ENCODE measurements at regions not wholly inside any gene's neighbourhood (a gene's known extent, or its start where the extent isn't known, plus 50 kb on each side); places are given as distances from the start of the nearest gene placed in this dataset.

GRCh38 chr6:133756078-133756695, 132.7 kb upstream of the TCF21 start:
- POLR2A ChIA-PET, result no interaction called here

GRCh38 chr6:133757335-133757734, 131.6 kb upstream of the TCF21 start:
- no peaks in the 10 kb centered on the region for H4K20me1 ChIP-seq (replicated peaks; ENCODE audit: control insufficient read depth, insufficient read depth, low read length)
- ChIA-PET POLR2A (interaction anchor here (0.7 kb wide), 1 partner anchor 60 kb away, joined by 3 read pairs; no protein-coding TSS in a partner anchor), CTCF (ENCODE audit: low intra/inter-chr PET ratio) (no interaction called here)
- no peaks in the 10 kb centered on the region for H3K4me1 ChIP-seq (replicated peaks in 1 of 2; ENCODE audit: control insufficient read depth in 2 of 2, insufficient read depth in 2 of 2, low read length in 2 of 2)
- H3K36me3 ChIP-seq (ENCODE audit: control insufficient read depth, insufficient read depth, low read length), result no peaks in the 10 kb centered on the region
- WGBS (ENCODE audit: insufficient coverage, low coverage, missing lambda C conversion rate), result 0% methylated on average over 2 of the region's 2 CpGs
- H3K4me3 ChIP-seq, result no peak overlapping the region
- H3K9me1 ChIP-seq (ENCODE audit: control insufficient read depth, insufficient read depth, low read length), result no peaks in the 10 kb centered on the region
- no peak overlapping the region for H3K4me2 ChIP-seq (ENCODE audit: insufficient read depth, low read length)
- FAIRE-seq, result no peak
- H3K9me3 ChIP-seq (replicated peaks; ENCODE audit: control insufficient read depth, insufficient read depth, low read depth, low read length), result no peaks in the 10 kb centered on the region; the same call in 1 of the 2 replicates
- in situ Hi-C loops (cut with MboI), result no loop called here
- H3K79me2 ChIP-seq (ENCODE audit: control insufficient read depth, insufficient read depth, low read length), result no peaks in the 10 kb centered on the region
- H3K27me3 ChIP-seq (ENCODE audit: control insufficient read depth in 2 of 2, insufficient read depth in 2 of 2, low read length in 2 of 2), result peaks cover 0 to 2% of the 10 kb centered on the region in 2 experiments; a peak in 1 of 5 replicates
- no TSS peak for BruUV-seq (replicated peaks)
- intact Hi-C loops (cut with micrococcal nuclease), result no loop called here
- H3K9ac ChIP-seq (ENCODE audit: insufficient read depth in 1 of 2, low read depth in 2 of 2, low read length in 2 of 2), result no peak overlapping the region
- H3K27ac ChIP-seq (ENCODE audit: extremely low read depth, low read depth, low read length), result no peak overlapping the region
- DNase-seq (ENCODE audit: extremely low read depth in 1 of 4, low spot score in 3 of 4), result no peak
- H2AFZ ChIP-seq (ENCODE audit: low read depth, low read length), result no peak overlapping the region
- no peak for ATAC-seq
- TF ChIP-seq BMI1 (IDR thresholded peaks at IDR 0.05; ENCODE audit: low read length) (no peak), EHMT2 (IDR thresholded peaks at IDR 0.05) (no peak), STAG1 (CRISPR knock-in tag; IDR thresholded peaks at IDR 0.05; ENCODE audit: borderline replicate concordance) (no peak), SAP30 (IDR thresholded peaks at IDR 0.05; ENCODE audit: borderline replicate concordance, insufficient read depth, low read depth, low read length, poor library complexity, severe bottlenecking) (no peak), ZEB2 (IDR thresholded peaks at IDR 0.05) (no peak), SIX5 (IDR thresholded peaks at IDR 0.05; ENCODE audit: borderline replicate concordance in 1 of 2, insufficient read depth in 1 of 2, low read depth in 1 of 2, low read length in 2 of 2) (no peak), ZNF354B (CRISPR knock-in tag; IDR thresholded peaks at IDR 0.05) (no peak), KHSRP (IDR thresholded peaks at IDR 0.05) (no peak), BRF1 (IDR thresholded peaks at IDR 0.05; ENCODE audit: borderline replicate concordance, extremely low read depth, insufficient read length) (no peak)
- TF ChIP-seq, protein P1, sequence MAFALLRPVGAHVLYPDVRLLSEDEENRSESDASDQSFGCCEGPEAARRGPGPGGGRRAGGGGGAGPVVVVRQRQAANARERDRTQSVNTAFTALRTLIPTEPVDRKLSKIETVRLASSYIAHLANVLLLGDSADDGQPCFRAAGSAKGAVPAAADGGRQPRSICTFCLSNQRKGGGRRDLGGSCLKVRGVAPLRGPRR (CRISPR knock-in tag; IDR thresholded peaks at IDR 0.05), result no peak
- TF ChIP-seq, protein P2, sequence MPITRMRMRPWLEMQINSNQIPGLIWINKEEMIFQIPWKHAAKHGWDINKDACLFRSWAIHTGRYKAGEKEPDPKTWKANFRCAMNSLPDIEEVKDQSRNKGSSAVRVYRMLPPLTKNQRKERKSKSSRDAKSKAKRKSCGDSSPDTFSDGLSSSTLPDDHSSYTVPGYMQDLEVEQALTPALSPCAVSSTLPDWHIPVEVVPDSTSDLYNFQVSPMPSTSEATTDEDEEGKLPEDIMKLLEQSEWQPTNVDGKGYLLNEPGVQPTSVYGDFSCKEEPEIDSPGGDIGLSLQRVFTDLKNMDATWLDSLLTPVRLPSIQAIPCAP (CRISPR knock-in tag; IDR thresholded peaks at IDR 0.05; ENCODE audit: borderline replicate concordance), result no peak

More at GRCh38 chr6:133756078-133756695, 132.7 kb upstream of the TCF21 start:
- H3K27ac ChIP-seq (ENCODE audit: extremely low read depth, low read depth, low read length), result no peak overlapping the region
- CTCF ChIA-PET (ENCODE audit: low intra/inter-chr PET ratio), result no interaction called here
- in situ Hi-C loops (cut with MboI), result no loop called here
- WGBS (ENCODE audit: insufficient coverage, low coverage, missing lambda C conversion rate), result 0% methylated on average over 3 of the region's 3 CpGs
- DNase-seq (ENCODE audit: extremely low read depth in 1 of 4, low spot score in 3 of 4) (no peak), FAIRE-seq (no peak), ATAC-seq (no peak)
- H2AFZ ChIP-seq (ENCODE audit: low read depth, low read length), result no peak overlapping the region
- no peaks in the 10 kb centered on the region; the same call in 1 of the 2 replicates for H3K9me3 ChIP-seq (replicated peaks; ENCODE audit: control insufficient read depth, insufficient read depth, low read depth, low read length)
- H3K79me2 ChIP-seq (ENCODE audit: control insufficient read depth, insufficient read depth, low read length), result no peaks in the 10 kb centered on the region
- intact Hi-C loops (cut with micrococcal nuclease), result no loop called here
- H3K9me1 ChIP-seq (ENCODE audit: control insufficient read depth, insufficient read depth, low read length), result no peaks in the 10 kb centered on the region
- H3K4me3 ChIP-seq, result no peak overlapping the region
- H3K4me2 ChIP-seq (ENCODE audit: insufficient read depth, low read length), result no peak overlapping the region
- H3K27me3 ChIP-seq (ENCODE audit: control insufficient read depth in 2 of 2, insufficient read depth in 2 of 2, low read length in 2 of 2), result peaks cover 0 to 2% of the 10 kb centered on the region in 2 experiments; a peak in 1 of 5 replicates
- H3K36me3 ChIP-seq (ENCODE audit: control insufficient read depth, insufficient read depth, low read length), result no peaks in the 10 kb centered on the region
- TF ChIP-seq HMGN3 (IDR thresholded peaks at IDR 0.05; ENCODE audit: borderline replicate concordance, extremely low read depth, insufficient read length, low read depth, low read length) (no peak), MYC (IDR thresholded peaks at IDR 0.05; ENCODE audit: low read depth, low read length) (no peak), MYC (CRISPR knock-in tag; IDR thresholded peaks at IDR 0.05; ENCODE audit: borderline replicate concordance, low read depth) (no peak)
- no peak overlapping the region for H3K9ac ChIP-seq (ENCODE audit: insufficient read depth in 1 of 2, low read depth in 2 of 2, low read length in 2 of 2)
- BruUV-seq (replicated peaks), result no TSS peak
- no peaks in the 10 kb centered on the region for H3K4me1 ChIP-seq (replicated peaks in 1 of 2; ENCODE audit: control insufficient read depth in 2 of 2, insufficient read depth in 2 of 2, low read length in 2 of 2)
- H4K20me1 ChIP-seq (replicated peaks; ENCODE audit: control insufficient read depth, insufficient read depth, low read length), result no peaks in the 10 kb centered on the region

Data from K562 (cell line).